Gastroesophageal sphincter (tissue), 3 donors: ENCODE measurements at regions not wholly inside any gene's neighbourhood (a gene's known extent, or its start where the extent isn't known, plus 50 kb on each side); places are given as distances from the start of the nearest gene placed in this dataset.

Source experiments
- CTCF ChIP-seq, 4 experiments: fragments of 200-600 bp in 2 of 4; fragments of 450-650 bp in 2 of 4; sonication (generic) in 1 of 4; IDR thresholded peaks; one replicate each; pipeline ENCODE4 v1.5.1; 2017 to 2019; ENCODE audit warnings: antibody characterized with exemption in 4 of 4, mild to moderate bottlenecking in 2 of 4, moderate library complexity in 2 of 4
- POLR2AphosphoS5 ChIP-seq: sonication (generic); formaldehyde crosslinking; IDR thresholded peaks from one replicate; pipeline ENCODE4 v1.6.1; 2017; ENCODE audit warnings: antibody characterized with exemption

GRCh38 chr5:175220549-175220948 lies 223.4 kb downstream of the DRD1 start:
- TF ChIP-seq POLR2AphosphoS5 (no peak), CTCF (IDR thresholded peaks at IDR 0.05) (no peak)
